HG03432 (cell line): ENCODE measurements at regions not wholly inside any gene's neighbourhood (a gene's known extent, or its start where the extent isn't known, plus 50 kb on each side); places are given as distances from the start of the nearest gene placed in this dataset.
A peak's percentile ranks its signal among the peaks of the same experiment; 100 is the strongest.
"Not testable (repeated sequence)": the region's sequence is repeated elsewhere in the genome, so short reads cannot be mapped to it uniquely, and the experiment has no call there.

Experiments used
- ATAC-seq: cut with Tn5 transposase; IDR thresholded peaks from one replicate; pipeline ENCODE4 v1.9.1; 2021; ENCODE audit warnings: mild to moderate bottlenecking, moderate library complexity; ENCODE audit not compliant: unreplicated experiment

DNA sequence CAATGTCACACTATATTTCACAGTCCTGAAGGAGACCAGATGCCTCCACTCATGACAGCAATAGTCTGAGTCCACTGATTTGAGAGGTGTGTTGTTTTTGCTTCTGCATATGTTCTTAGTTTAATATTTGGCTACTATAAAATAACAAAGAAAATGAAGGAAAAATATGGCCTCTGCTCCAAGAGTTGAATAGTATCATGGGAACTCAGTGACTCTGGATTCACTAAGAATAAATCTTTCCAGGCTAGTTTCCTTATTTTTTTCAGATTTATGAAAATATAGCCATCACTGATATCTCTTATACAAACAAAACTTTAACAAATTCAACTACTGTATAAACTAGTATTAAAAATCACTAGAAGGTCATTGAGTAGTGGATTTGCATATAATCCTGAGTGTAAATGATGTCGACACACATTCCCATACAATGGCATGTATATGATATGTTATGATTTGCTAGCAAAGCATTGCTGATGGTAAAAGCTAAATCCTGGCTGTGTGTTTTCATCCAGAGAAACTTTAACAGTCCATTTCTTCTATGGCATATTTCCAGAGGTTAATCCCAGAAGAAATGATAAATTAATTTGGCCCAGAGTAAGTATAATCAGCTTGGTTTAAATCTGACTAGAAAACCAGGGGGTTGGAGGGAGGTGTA, 66.0 kb upstream of the VIPR2 start:
- no peak for ATAC-seq

DNA sequence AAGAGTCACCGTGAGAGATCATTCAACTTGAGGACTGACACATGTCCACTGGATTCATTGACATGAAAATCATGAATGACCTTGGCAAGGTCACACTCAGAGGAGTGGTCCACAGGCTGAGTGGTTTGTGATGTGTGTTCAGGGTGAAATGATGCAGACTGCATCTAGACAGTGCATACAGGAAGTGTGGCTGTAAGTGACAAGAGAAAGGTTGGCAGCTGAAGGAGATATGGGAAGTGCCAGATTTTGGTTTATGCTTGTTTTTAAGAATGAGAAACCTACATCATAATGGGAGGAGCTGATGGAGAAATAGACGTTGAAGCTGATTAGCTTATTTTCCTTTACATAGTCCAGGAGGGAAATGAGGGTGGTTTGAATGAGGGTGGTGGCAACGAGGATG, 64.8 kb upstream of the VIPR2 start:
- no peak for ATAC-seq

DNA sequence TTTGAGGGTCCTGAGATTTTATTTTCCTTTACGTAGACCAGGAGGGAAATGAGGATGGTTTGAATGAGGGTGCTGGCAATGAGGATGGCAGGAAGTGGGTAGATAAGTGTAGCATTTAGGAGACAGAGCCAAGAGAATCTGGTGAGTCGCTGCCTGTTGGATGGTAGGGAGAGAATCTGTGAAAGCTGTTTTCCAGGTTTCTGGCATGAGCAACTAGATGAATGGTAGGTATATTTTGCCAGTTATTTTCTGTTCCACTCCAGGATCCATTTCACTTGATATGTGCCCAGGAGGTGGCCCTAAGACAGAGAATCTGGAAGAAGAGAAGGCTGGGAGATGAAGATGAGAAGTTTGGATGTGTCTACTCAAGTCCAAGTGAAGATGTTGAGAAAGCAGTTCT, 63.3 kb upstream of the VIPR2 start:
- ATAC-seq = no peak

DNA sequence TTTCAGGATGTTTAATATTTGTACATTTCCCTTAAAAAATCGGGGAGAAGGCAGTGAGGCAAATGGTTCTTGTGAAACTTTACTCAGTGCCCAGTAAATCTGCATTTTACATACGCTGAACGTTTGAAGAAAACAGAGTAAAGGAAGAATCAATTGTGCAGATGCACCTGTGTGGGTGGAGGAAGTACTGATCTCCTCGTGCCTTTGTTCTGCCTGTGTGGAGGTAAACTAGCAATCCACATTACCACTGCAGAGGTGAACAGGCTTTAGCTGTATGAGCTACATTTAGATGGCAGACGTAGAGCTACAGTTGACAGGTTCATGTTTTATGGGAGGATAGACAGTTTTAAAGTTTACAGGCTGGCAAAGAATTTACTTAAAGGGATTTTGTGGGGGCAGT, 62.7 kb upstream of the VIPR2 start:
- ATAC-seq = no peak

DNA sequence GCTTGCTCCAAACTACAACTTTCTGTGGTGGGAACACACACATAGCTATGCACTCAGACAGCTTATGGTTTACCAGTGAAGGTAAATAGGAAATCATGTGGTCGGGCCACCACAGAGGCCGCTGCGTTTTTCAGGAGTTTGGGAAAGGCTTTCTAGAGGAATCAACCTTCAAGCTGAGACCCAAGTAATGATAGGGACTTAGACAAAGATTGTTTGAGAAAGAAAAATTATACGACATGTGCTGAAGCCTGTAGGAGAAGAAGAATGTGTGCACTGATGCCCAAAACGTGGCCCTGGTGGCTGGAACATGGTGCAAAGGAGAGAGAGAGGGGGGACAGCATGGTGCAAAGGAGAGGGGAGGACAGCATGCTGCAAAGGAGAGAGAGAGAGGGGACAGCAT, 61.2 kb upstream of the VIPR2 start:
- ATAC-seq = no peak

DNA sequence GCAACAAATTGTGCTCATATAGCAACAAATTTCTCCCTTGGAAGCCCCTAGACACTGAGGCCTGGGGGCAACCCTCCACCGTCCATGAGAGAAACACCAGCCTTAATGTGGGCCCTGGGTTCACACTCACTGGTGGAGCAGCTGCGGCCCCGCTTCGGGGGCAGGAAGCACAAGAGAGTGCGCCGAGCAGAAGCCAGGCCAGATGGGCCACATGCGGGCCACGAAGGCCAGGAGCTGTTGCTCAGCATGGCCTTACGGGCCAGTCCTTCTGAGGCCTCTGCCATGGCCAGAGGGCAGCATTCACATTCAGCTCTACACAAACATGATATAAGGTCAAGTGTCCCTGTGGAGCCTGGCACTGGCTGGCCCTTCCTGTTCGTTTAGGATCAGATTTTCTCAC, 60.0 kb upstream of the VIPR2 start:
- ATAC-seq = no peak

DNA sequence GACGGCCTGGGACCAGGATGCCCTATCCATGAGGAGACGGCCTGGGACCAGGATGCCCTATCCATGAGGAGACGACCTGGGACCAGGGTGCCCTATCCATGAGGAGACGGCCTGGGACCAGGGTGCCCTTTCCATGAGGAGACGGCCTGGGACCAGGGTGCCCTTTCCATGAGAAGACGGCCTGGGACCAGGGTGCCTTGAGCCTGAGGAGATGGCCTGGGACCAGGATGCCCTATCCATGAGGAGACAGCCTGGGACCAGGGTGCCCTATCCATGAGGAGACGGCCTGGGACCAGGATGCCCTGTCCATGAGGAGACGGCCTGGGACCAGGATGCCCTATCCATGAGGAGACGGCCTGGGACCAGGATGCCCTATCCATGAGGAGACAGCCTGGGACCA, 58.6 kb upstream of the VIPR2 start:
- ATAC-seq = not testable (repeated sequence)

DNA sequence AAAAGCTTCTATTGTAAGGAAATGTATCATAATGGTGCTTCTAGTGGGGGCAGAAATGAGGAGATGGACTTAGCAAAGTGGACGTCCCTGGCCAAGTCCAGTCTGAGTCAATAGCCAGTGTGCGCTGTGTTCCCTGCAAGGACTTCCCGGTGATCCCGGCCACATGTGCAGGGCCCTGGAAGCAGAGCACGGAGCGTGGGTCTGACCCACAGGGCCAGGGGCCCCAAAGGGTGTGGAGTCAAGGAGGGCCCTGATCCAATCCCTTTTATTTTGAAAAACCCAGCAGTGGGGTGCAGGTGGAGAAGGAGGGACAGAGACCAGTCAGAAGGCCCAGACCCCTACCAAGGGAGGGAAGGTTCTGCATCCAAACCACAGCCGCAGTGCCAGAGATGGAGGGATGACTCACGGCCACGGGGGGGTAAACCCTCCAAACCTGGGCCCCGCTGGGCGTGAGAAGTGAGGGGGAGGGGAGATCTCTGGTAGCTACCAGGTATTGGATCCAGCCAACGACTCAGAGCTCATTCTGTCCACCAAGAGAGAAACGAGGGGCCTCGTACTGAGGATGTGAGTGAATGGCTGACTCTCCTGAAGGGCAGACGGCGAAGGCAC, 57.2 kb upstream of the VIPR2 start:
- no peak for ATAC-seq

DNA sequence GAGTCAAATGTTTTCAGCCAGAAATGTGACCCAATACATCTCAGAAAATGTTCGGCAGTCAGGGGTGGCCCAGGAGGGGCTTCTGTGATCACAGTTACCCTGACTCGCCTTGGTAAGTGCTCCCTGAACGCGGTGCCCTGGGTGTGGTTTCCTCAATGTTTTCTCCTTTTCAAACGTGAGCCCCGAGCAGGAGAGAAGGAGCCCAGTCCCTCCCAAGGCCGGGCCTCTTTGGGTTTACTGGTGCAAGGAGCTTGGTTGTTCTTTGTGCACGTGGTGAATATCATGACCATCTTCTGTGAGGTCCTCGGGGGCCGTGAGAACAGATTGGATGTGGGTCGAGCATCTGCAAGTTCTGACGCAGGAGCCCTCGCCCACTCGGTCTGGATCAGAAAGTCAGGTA, 55.8 kb upstream of the VIPR2 start:
- ATAC-seq = no peak

DNA sequence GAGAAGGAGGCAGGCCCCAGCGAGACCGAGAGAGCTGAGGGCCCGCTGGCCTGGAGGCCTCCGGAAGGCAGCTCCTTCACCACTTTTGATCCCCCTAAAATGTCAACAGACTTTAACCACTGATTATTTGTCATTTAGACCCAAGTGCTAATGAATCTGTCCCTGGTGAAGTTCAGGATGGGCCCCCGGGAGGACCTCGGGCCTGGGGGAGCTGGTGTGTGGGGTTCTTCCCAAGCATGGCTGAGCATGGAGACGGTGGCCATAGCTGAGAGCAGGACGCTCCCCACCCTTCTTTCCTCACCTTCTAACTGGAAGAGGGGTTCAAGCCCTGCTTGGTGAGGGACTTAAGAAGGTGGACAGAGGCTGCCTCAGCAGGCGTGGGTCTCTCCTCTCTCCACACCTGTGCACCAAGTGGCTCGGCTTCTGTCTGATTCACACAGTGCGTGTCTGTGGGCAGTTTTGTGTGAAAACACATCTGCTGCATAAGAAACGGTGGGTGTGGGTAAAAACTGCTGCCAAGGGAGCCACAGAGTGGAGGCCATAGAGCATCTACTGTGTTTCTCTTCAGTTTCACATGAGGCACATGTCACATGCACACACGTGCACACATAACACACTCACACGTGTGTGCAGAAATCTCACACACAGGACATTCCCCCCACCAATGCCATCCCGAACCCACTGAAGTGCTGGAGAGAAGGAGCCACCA, 53.5 kb upstream of the VIPR2 start:
- no peak for ATAC-seq

DNA sequence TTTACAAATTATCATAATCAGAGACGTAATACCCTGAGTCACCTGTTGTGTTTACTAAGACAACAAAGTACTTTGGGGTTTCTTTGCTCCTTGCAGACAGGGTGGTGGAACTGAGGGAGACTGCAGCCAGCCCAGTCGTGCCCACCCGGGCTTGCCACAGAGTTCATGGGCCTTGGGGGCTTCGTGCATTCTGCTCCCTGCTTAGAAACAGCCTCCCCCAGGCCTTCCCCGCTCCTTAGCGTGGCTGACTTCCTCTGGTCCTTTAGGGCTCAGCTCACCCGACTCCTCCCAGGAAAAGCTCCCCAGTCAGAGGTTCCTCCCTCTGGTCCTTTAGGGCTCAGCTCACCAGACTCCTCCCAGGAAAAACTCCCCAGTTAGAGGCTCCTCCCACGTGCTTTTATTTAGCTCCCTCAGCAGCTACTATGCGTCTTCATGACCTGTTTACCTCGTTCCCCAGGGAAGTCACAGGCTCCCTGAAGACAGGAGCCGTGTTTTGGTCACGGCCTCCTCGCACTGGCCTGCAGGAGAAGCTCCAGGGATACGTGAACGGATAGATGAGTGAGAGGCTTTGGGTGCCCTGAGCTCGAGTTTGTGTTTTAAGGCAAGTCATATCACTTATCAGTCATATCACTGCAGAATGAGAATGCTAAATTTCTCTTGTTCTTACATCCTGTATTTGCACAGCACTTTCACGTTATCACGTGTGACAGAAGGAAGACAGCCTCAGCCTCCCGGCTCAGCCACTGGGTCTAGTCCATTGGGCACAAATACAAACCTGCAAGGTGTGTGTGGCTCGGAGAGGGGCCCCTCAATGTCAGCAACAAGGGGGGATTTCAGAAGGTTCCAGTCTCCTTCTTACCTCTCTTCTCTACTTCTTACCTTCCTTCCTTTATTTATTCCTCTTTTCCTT, 52.7 kb upstream of the VIPR2 start:
- ATAC-seq = peak; percentile 70

DNA sequence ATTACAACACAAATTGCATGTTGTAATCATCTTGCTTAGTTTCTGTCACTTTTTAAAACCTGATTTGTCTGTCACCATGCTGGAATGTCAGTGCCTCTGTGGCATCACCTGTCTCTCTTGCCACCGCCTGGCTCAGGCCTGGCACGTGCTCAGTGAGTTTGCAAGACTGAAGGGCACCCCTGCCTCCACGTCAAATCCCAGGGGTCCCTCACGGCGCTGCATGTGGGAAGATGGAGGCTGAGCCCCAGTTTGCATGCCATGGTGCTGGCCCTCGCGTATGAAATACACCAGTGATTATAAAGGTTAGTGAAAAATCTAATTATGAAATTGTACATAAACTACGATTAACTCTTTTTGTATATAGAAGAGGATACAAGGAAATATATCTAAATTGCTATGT, 51.9 kb upstream of the VIPR2 start:
- no peak for ATAC-seq

DNA sequence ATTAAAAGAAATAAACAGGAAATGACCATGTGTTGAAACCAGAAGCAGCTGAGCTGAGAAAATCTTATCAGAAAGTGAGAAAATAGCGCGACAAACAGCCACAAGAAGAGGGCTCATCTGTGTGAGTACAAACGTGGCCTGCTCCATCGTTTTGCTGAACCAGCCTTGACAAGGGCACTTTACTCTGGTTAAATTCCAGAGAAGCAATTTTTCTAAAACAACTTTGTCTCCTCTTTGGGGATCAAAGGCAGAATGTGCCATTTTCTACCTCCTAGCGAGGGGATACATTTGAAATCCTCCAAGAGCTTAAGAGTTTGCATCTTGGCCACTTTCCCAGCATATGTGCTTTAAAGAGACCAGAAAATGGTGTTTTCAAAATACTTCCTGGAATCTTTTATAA, 51.3 kb upstream of the VIPR2 start:
- ATAC-seq = no peak
